Esophagus muscularis mucosa (tissue), 4 donors: ENCODE measurements at regions not wholly inside any gene's neighbourhood (a gene's known extent, or its start where the extent isn't known, plus 50 kb on each side); places are given as distances from the start of the nearest gene placed in this dataset.

Source experiments
- DNase-seq: peaks from one replicate; pipeline ENCODE4 v3.0.0-alpha.2; 2017; ENCODE audit errors: extremely low spot score
- H3K27ac ChIP-seq, 4 donors: fragments of 200-600 bp; sonication (generic); replicated peaks in 1 of 4; 1 replicate in 3 of 4; 2 replicates in 1 of 4; pipeline ENCODE4 v1.5.1; 2016 to 2019; ENCODE audit warnings: mild to moderate bottlenecking in 1 of 4
- H3K27me3 ChIP-seq, 4 donors: fragments of 200-600 bp; sonication (generic); one replicate each; pipeline versions ENCODE4 v1.5.1 to v1.6.0; 2016 to 2019
- H3K36me3 ChIP-seq, 4 donors: fragments of 200-600 bp; sonication (generic); one replicate each; pipeline ENCODE4 v1.5.1; 2016 to 2019
- H3K4me1 ChIP-seq, 4 donors: fragments of 200-600 bp; sonication (generic); one replicate each; pipeline ENCODE4 v1.5.1; 2016 to 2019
- H3K4me3 ChIP-seq, 4 donors: fragments of 200-600 bp; sonication (generic); 1 replicate in 2 of 4; 2 replicates in 2 of 4; pipeline ENCODE4 v1.5.1; 2016 to 2019; ENCODE audit warnings: mild to moderate bottlenecking in 4 of 4, moderate library complexity in 1 of 4
- H3K9me3 ChIP-seq, 4 donors: fragments of 200-600 bp; sonication (generic); 1 replicate in 3 of 4; 2 replicates in 1 of 4; pipeline ENCODE4 v1.5.1; 2016 to 2019
- EP300 ChIP-seq: sonication (generic); formaldehyde crosslinking; IDR thresholded peaks from one replicate; pipeline ENCODE4 v1.6.1; 2017; ENCODE audit warnings: antibody characterized with exemption
- POLR2A ChIP-seq: fragments of 450-650 bp; IDR thresholded peaks from one replicate; pipeline ENCODE4 v1.6.1; 2017; ENCODE audit warnings: antibody characterized with exemption, moderate library complexity, mild to moderate bottlenecking, low read depth
- POLR2AphosphoS5 ChIP-seq, 2 donors: sonication (generic); formaldehyde crosslinking; IDR thresholded peaks; one replicate each; pipeline ENCODE4 v1.6.1; 2017; ENCODE audit warnings: antibody characterized with exemption in 2 of 2
- WGBS: methylation state at CpG from one replicate; pipeline ENCODE4 v1.1.5; 2018; 5-methylcytosine and 5-hydroxymethylcytosine counted together
- intact Hi-C: fragments of 100-400 bp; cut with DNase I; formaldehyde crosslinking; loops from one replicate; pipeline ENCODE4 v1.15.1; 2023
- TF ChIP-seq, protein P1 (sequence below), 3 experiments: fragments of 200-600 bp in 2 of 3; fragments of 450-650 bp in 1 of 3; sonication (generic) in 2 of 3; IDR thresholded peaks; one replicate each; pipeline ENCODE4 v1.5.1; 2017 to 2019; ENCODE audit warnings: antibody characterized with exemption in 3 of 3, mild to moderate bottlenecking in 2 of 3, moderate library complexity in 1 of 3

DNA sequence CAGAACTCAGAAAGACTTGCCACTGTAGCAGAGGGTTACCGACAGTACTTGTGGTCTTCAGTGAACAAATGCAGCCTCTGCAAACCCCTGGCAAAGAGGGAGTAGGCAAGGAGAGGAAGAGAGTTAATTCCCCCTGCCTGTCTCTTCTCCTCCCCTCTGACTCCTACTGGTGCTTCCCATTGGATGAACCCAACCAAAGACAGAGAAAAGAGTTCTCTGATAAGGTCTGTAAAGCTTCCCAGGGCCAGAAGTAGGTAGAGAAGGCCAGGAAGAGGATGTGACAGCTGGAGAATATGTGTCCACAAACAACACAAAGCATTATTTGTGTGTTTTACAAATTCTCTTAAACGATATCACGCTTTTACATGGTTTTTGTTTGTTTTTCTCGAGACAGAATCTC lies 66.6 kb upstream of the GPCPD1 start:
- intact Hi-C loops: no loop called here
- Histone ChIP-seq H3K9me3 (no peaks in the 10 kb centered on the region), H3K27me3 (no peaks in the 10 kb centered on the region), H3K27ac (no peak overlapping the region), H3K4me1 (no peaks in the 10 kb centered on the region), H3K36me3 (no peaks in the 10 kb centered on the region), H3K4me3 (no peak overlapping the region)
- TF ChIP-seq POLR2A (no peak), POLR2AphosphoS5 (IDR thresholded peaks at IDR 0.05) (no peak), EP300 (no peak)
- TF ChIP-seq, protein P1, sequence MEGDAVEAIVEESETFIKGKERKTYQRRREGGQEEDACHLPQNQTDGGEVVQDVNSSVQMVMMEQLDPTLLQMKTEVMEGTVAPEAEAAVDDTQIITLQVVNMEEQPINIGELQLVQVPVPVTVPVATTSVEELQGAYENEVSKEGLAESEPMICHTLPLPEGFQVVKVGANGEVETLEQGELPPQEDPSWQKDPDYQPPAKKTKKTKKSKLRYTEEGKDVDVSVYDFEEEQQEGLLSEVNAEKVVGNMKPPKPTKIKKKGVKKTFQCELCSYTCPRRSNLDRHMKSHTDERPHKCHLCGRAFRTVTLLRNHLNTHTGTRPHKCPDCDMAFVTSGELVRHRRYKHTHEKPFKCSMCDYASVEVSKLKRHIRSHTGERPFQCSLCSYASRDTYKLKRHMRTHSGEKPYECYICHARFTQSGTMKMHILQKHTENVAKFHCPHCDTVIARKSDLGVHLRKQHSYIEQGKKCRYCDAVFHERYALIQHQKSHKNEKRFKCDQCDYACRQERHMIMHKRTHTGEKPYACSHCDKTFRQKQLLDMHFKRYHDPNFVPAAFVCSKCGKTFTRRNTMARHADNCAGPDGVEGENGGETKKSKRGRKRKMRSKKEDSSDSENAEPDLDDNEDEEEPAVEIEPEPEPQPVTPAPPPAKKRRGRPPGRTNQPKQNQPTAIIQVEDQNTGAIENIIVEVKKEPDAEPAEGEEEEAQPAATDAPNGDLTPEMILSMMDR (IDR thresholded peaks at IDR 0.05): no peak
- WGBS: 85% methylated on average over 4 of the region's 4 CpGs
- DNase-seq: no peak

DNA sequence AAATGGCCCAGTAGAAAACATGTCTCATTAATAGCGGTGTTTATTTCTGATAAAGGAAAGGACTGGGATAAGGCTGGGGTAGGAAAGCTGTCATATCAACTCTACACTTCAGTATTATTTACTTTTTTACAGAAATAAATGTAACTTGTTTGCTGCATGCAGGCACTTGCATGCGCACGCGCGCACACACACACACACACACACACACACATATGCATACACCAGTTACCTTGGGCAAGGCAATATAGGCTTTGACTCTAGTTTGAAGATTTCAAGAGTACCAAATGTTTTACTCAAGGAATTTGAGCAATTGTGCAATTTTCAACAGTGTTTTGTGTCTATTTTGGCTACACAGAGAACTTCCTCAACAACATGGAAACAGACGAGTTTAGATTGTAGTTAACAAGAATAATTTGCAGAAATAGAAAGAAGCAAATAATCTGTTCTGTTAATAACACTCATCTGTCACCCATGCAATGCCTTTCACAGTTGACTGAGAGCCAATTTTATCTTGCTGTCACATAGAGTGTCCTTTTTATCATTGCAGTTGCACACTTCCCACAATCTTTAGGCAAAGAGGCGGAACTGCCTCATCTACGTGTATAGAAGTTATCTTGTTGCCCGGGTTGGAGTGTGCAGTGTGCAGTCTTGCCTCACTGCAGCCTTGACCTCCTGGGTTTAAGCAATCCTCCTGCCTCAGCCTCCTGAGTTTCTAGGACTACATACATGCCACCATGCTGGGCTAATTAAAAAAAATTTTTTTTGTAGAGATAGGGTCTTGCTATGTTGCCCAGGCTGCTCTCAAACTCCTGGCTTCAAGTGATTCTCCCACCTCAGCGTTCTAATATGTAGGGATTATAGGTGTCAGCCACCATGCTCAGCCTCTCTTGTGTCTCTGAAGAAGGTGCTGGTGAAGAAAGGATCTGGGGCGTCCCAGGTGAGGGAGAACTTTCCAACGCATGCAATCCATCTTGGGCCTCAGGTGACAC lies 64.6 kb upstream of the GPCPD1 start:
- no peaks in the 10 kb centered on the region for H3K4me1 ChIP-seq
- no peaks in the 10 kb centered on the region for H3K27me3 ChIP-seq
- intact Hi-C loops: no loop called here
- no peaks in the 10 kb centered on the region for H3K9me3 ChIP-seq
- no peak overlapping the region for H3K4me3 ChIP-seq
- TF ChIP-seq, protein P1 (IDR thresholded peaks at IDR 0.05): no peak
- TF ChIP-seq POLR2AphosphoS5 (IDR thresholded peaks at IDR 0.05): no peak
- TF ChIP-seq EP300: no peak
- no peak for TF ChIP-seq POLR2A
- no peak for DNase-seq
- no peaks in the 10 kb centered on the region for H3K36me3 ChIP-seq
- WGBS: 79% methylated on average over 12 of the region's 12 CpGs
- no peak overlapping the region for H3K27ac ChIP-seq

DNA sequence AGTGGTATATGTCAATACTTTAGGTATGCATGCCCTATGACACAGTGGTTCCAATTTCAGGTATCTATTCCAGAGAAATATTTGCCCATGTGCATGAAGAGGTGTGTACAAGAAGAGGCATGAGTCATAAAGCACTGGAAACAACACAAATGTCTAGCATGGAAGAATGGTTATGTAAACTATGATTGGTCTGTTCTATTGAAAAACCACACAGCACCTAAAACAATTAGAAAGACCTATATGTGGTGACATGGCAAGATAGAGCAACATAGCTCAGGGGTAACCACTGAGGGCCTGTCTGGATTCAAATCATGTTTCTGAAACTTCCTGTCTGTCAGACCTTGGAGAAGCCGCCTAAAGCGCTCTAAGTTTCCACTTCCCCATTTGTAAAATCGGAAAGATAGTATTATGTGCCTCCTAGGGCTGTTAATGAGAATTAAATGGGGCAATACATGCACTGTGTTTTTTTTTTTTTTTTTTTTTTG lies 63.4 kb upstream of the GPCPD1 start:
- DNase-seq: no peak
- H3K4me3 ChIP-seq: no peak overlapping the region
- no peaks in the 10 kb centered on the region for H3K9me3 ChIP-seq
- H3K27ac ChIP-seq: no peak overlapping the region
- no peaks in the 10 kb centered on the region for H3K27me3 ChIP-seq
- 68% methylated on average over 3 of the region's 3 CpGs for WGBS
- TF ChIP-seq, protein P1 (IDR thresholded peaks at IDR 0.05): no peak
- TF ChIP-seq POLR2AphosphoS5 (IDR thresholded peaks at IDR 0.05): no peak
- no peak for TF ChIP-seq EP300
- no peak for TF ChIP-seq POLR2A
- H3K4me1 ChIP-seq: no peaks in the 10 kb centered on the region
- no peaks in the 10 kb centered on the region for H3K36me3 ChIP-seq
- intact Hi-C loops: no loop called here

DNA sequence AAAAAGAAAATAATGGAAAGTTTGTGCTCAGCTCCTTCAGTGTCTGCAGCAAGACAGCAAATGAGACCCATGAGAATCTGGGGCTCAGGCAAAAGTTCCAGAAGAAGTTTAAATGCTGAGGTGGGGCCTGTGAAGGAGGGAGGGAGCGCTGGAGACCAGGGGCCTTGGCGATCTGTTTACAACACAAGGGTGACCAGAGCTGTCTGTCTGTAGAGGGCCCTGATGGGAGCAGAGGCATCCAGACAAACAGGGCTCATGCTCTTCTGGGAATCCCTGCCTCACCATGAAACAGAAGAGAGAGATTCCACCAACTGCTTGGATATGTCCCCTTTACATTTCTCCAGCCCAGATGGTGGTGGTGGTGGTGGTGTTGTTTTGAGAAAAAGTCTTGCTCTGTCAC lies 60.1 kb upstream of the GPCPD1 start:
- Histone ChIP-seq H3K27me3 (no peaks in the 10 kb centered on the region), H3K27ac (no peak overlapping the region), H3K36me3 (no peaks in the 10 kb centered on the region), H3K9me3 (no peaks in the 10 kb centered on the region), H3K4me3 (no peak overlapping the region), H3K4me1 (no peaks in the 10 kb centered on the region)
- DNase-seq: no peak
- intact Hi-C loops: no loop called here
- WGBS: 89% methylated on average over 2 of the region's 2 CpGs
- TF ChIP-seq EP300 (no peak), POLR2AphosphoS5 (IDR thresholded peaks at IDR 0.05) (no peak), POLR2A (no peak)
- TF ChIP-seq, protein P1 (IDR thresholded peaks at IDR 0.05): no peak
